ENCODE measurements at regions not wholly inside any gene's neighbourhood (a gene's known extent, or its start where the extent isn't known, plus 50 kb on each side); places are given as distances from the start of the nearest gene placed in this dataset.

- TF ChIP-seq EZH2 (IDR thresholded peaks at IDR 0.05) = no peak
- TF ChIP-seq POLR2AphosphoS5 (IDR thresholded peaks at IDR 0.05; ENCODE audit: borderline replicate concordance, low read depth, low read length) = no peak
- TF ChIP-seq FOXP2 (optimal IDR thresholded peaks at IDR 0.05; ENCODE audit: control extremely low read depth, extremely low read length, insufficient read depth) = no peak
Observed at GRCh38 chr13:85432881-85433280, 366.3 kb downstream of the SLITRK6 start.
